ENCODE measurements at regions not wholly inside any gene's neighbourhood (a gene's known extent, or its start where the extent isn't known, plus 50 kb on each side); places are given as distances from the start of the nearest gene placed in this dataset.

DNA sequence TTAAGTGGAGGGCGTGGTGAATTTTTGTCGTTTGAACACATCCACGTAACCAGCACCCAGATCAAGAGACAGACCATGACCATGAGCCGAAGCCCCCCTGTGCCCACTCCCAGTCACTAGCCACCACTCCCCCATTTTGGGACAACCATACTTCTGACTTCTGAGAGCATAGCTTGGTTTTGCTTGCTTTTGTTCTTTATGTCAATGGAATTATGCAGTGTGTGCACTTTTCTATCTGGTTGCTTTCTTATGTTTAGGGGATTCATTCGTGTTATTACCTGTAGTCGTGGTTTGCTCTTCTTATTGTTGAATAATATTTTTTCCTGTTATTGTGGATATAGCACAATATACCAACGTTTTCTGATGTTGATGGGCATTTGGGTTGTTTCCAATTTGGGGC, 141.7 kb downstream of the GLI2 start:
- TF ChIP-seq, protein P1, sequence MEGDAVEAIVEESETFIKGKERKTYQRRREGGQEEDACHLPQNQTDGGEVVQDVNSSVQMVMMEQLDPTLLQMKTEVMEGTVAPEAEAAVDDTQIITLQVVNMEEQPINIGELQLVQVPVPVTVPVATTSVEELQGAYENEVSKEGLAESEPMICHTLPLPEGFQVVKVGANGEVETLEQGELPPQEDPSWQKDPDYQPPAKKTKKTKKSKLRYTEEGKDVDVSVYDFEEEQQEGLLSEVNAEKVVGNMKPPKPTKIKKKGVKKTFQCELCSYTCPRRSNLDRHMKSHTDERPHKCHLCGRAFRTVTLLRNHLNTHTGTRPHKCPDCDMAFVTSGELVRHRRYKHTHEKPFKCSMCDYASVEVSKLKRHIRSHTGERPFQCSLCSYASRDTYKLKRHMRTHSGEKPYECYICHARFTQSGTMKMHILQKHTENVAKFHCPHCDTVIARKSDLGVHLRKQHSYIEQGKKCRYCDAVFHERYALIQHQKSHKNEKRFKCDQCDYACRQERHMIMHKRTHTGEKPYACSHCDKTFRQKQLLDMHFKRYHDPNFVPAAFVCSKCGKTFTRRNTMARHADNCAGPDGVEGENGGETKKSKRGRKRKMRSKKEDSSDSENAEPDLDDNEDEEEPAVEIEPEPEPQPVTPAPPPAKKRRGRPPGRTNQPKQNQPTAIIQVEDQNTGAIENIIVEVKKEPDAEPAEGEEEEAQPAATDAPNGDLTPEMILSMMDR (IDR thresholded peaks at IDR 0.05; ENCODE audit: insufficient read depth, low read depth, low read length): no peak
- TF ChIP-seq EZH2 (IDR thresholded peaks at IDR 0.05; ENCODE audit: insufficient read depth, low read length): no peak
